ENCODE measurements at regions not wholly inside any gene's neighbourhood (a gene's known extent, or its start where the extent isn't known, plus 50 kb on each side); places are given as distances from the start of the nearest gene placed in this dataset.

DNA sequence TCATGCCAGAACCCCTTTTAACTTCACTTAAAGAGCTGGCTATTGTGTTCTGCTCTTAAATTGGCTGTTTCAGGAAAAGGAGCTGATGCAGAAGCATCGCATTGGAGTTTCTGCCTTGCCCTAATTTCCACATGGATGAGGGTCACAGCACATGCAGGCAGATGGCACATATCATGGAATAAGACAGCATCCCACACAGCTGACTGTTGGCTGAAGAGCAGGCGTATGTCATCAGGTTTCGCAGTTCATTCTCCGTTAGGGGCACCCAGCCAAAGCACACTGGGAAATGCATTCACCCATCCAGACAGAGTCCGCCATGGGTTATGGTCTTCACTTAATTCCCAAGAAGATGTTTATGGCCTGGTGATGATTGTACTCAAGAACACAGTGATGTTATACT, 572.5 kb downstream of the LIG4 start:
- Mint-ChIP-seq H3K36me3 (ENCODE audit: low read depth) (no peaks in the 10 kb centered on the region), H3K27me3 (ENCODE audit: low read depth) (peaks cover 4% of the 10 kb centered on the region), H3K27ac (ENCODE audit: unreplicated experiment) (no peak overlapping the region), H3K4me3 (ENCODE audit: unreplicated experiment) (no peak overlapping the region), H3K4me1 (ENCODE audit: low read depth) (no peaks in the 10 kb centered on the region), H3K9me3 (ENCODE audit: low read depth) (no peaks in the 10 kb centered on the region)
- DNase-seq (ENCODE audit: low spot score): no peak
- TF ChIP-seq, protein P1, sequence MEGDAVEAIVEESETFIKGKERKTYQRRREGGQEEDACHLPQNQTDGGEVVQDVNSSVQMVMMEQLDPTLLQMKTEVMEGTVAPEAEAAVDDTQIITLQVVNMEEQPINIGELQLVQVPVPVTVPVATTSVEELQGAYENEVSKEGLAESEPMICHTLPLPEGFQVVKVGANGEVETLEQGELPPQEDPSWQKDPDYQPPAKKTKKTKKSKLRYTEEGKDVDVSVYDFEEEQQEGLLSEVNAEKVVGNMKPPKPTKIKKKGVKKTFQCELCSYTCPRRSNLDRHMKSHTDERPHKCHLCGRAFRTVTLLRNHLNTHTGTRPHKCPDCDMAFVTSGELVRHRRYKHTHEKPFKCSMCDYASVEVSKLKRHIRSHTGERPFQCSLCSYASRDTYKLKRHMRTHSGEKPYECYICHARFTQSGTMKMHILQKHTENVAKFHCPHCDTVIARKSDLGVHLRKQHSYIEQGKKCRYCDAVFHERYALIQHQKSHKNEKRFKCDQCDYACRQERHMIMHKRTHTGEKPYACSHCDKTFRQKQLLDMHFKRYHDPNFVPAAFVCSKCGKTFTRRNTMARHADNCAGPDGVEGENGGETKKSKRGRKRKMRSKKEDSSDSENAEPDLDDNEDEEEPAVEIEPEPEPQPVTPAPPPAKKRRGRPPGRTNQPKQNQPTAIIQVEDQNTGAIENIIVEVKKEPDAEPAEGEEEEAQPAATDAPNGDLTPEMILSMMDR (IDR thresholded peaks at IDR 0.05): no peak

DNA sequence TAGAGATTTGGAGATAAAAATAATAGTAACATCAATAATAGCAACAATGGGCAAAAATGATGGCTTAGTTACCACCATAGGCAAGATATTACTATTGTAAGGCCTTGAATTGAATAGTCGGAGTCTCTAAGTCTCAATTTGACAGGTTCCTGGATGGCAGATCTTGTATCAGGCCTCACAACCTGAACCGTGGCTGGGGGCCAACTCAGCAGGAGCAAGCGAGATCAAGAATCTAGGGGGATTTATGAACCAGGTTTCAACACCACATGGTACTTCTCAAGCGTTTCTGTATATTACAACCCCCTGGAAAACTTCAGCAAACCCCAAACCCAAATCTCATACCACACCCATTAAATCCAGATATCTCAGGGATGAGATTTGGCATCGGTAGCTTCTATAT, 573.8 kb downstream of the LIG4 start:
- no peak for DNase-seq (ENCODE audit: low spot score)
- TF ChIP-seq, protein P1 (IDR thresholded peaks at IDR 0.05): no peak
- H3K4me3 Mint-ChIP-seq (ENCODE audit: unreplicated experiment): no peak overlapping the region
- H3K36me3 Mint-ChIP-seq (ENCODE audit: low read depth): no peaks in the 10 kb centered on the region
- H3K27ac Mint-ChIP-seq (ENCODE audit: unreplicated experiment): no peak overlapping the region
- peaks cover 4% of the 10 kb centered on the region for H3K27me3 Mint-ChIP-seq (ENCODE audit: low read depth)
- H3K4me1 Mint-ChIP-seq (ENCODE audit: low read depth): no peaks in the 10 kb centered on the region
- H3K9me3 Mint-ChIP-seq (ENCODE audit: low read depth): no peaks in the 10 kb centered on the region

DNA sequence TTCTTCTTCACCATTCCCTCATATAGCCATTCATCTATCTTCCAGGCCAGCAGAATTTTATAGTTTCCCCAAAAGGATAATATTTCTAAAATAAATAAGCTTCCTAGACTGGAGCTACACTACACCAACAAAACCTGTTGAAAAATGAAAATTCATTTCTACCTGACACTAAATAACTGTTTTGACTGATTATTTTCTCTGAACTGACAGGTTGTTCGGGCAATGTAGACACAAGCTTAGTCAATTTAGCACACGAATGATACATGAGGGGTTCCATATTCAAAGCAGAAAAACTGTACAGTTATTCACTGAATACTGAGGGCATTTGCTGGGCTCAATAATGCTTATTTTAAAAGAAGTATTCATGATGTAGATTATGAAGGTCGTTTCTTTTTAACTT, 589.7 kb downstream of the LIG4 start:
- no peaks in the 10 kb centered on the region for H3K27me3 Mint-ChIP-seq (ENCODE audit: low read depth)
- DNase-seq (ENCODE audit: low spot score): no peak
- no peaks in the 10 kb centered on the region for H3K36me3 Mint-ChIP-seq (ENCODE audit: low read depth)
- no peaks in the 10 kb centered on the region for H3K4me1 Mint-ChIP-seq (ENCODE audit: low read depth)
- TF ChIP-seq, protein P1 (IDR thresholded peaks at IDR 0.05): no peak
- no peak overlapping the region for H3K4me3 Mint-ChIP-seq (ENCODE audit: unreplicated experiment)
- H3K9me3 Mint-ChIP-seq (ENCODE audit: low read depth): no peaks in the 10 kb centered on the region
- no peak overlapping the region for H3K27ac Mint-ChIP-seq (ENCODE audit: unreplicated experiment)

DNA sequence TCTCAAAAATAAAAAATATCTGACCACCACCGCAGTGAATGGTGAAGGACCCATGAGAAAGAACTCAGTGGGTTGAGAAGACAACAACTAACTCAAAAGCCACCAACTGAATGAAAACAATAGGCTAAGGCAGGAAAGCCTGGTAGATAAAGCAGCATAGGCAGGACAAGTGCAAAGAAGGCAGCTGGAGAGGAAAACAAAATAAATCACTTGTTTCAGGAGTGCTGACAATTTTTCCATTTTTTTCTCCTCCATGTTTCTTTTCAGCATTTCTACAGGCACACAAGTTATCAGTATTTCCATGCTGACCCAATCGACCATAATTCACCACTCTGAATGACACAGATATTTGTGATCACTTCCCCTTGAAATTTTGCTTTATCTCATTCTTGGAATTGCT, 597.8 kb downstream of the LIG4 start:
- TF ChIP-seq, protein P1 (IDR thresholded peaks at IDR 0.05): no peak
- H3K4me3 Mint-ChIP-seq (ENCODE audit: unreplicated experiment): no peak overlapping the region
- H3K36me3 Mint-ChIP-seq (ENCODE audit: low read depth): no peaks in the 10 kb centered on the region
- no peaks in the 10 kb centered on the region for H3K9me3 Mint-ChIP-seq (ENCODE audit: low read depth)
- H3K27ac Mint-ChIP-seq (ENCODE audit: unreplicated experiment): no peak overlapping the region
- no peaks in the 10 kb centered on the region for H3K4me1 Mint-ChIP-seq (ENCODE audit: low read depth)
- no peak for DNase-seq (ENCODE audit: low spot score)
- no peaks in the 10 kb centered on the region for H3K27me3 Mint-ChIP-seq (ENCODE audit: low read depth)

DNA sequence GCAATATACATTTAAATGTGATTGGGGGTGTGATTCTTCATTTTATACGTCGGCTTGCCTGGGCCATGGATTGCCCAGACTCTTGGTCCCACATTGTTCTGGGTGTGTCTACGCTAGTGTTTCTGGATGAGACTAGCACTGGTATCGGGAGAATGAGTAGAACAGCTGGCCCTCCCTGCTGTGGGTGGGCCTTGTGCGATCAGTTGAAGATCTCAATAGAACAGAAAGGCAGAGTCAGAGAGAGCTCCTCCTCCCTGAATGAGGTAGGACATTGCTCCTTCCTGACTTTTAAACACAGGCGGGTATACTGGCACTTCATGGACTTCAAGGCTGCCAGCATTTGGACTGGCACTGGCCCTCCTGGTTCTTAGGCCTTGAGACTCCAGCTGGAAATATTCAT, 603.0 kb downstream of the LIG4 start:
- no peak for DNase-seq (ENCODE audit: low spot score)
- H3K9me3 Mint-ChIP-seq (ENCODE audit: low read depth): no peaks in the 10 kb centered on the region
- TF ChIP-seq, protein P1 (IDR thresholded peaks at IDR 0.05): no peak
- H3K36me3 Mint-ChIP-seq (ENCODE audit: low read depth): no peaks in the 10 kb centered on the region
- peaks cover 3% of the 10 kb centered on the region for H3K27me3 Mint-ChIP-seq (ENCODE audit: low read depth)
- H3K4me3 Mint-ChIP-seq (ENCODE audit: unreplicated experiment): no peak overlapping the region
- H3K27ac Mint-ChIP-seq (ENCODE audit: unreplicated experiment): no peak overlapping the region
- H3K4me1 Mint-ChIP-seq (ENCODE audit: low read depth): no peaks in the 10 kb centered on the region

All from chondrocyte (in vitro differentiated cells).